Mesenchymal stem cell (in vitro differentiated cells and primary cell): ENCODE measurements at regions not wholly inside any gene's neighbourhood (a gene's known extent, or its start where the extent isn't known, plus 50 kb on each side); places are given as distances from the start of the nearest gene placed in this dataset.

ENCODE experiments used
- DNase-seq: peaks from one replicate; pipeline ENCODE4 v3.0.0-alpha.2; 2013
- H2AFZ ChIP-seq: one replicate; pipeline ENCODE4 v1.6.1; 2013; ENCODE audit warnings: low read depth, mild to moderate bottlenecking, control low read depth, inconsistent platforms, low read length, moderate library complexity
- H2AK5ac ChIP-seq: 2 replicates; pipeline ENCODE4 v1.6.1; 2013; ENCODE audit warnings: low read length, moderate library complexity, mild to moderate bottlenecking, inconsistent platforms; ENCODE audit not compliant: severe bottlenecking
- H2BK120ac ChIP-seq: one replicate; pipeline ENCODE4 v1.6.1; 2013; ENCODE audit warnings: low read depth, mild to moderate bottlenecking, inconsistent platforms, low read length, moderate library complexity
- H2BK12ac ChIP-seq, 2 experiments: one replicate each; pipeline ENCODE4 v1.6.1; 2013; ENCODE audit warnings: inconsistent platforms in 2 of 2, low read length in 2 of 2, mild to moderate bottlenecking in 2 of 2, moderate library complexity in 2 of 2, control low read depth in 1 of 2
- H2BK15ac ChIP-seq: one replicate; pipeline ENCODE4 v1.6.1; 2013; ENCODE audit warnings: mild to moderate bottlenecking, low read depth, inconsistent platforms; ENCODE audit not compliant: poor library complexity, severe bottlenecking
- H2BK5ac ChIP-seq: 2 replicates; pipeline ENCODE4 v1.6.1; 2013; ENCODE audit warnings: low read depth, mild to moderate bottlenecking, low read length, control low read depth, inconsistent platforms; ENCODE audit not compliant: poor library complexity, severe bottlenecking
- H3K14ac ChIP-seq, 2 experiments: one replicate each; pipeline ENCODE4 v1.6.1; 2013; ENCODE audit warnings: inconsistent platforms in 2 of 2, low read length in 2 of 2, control low read depth in 1 of 2, mild to moderate bottlenecking in 1 of 2, moderate library complexity in 1 of 2
- H3K18ac ChIP-seq, 2 experiments: one replicate each; pipeline ENCODE4 v1.6.1; 2013; ENCODE audit warnings: inconsistent platforms in 2 of 2, low read length in 2 of 2, control low read depth in 1 of 2, low read depth in 1 of 2, mild to moderate bottlenecking in 1 of 2
- H3K23ac ChIP-seq, 2 experiments: one replicate each; pipeline ENCODE4 v1.6.1; 2013; ENCODE audit warnings: inconsistent platforms in 2 of 2, low read length in 2 of 2, mild to moderate bottlenecking in 2 of 2, moderate library complexity in 2 of 2, control low read depth in 1 of 2
- H3K27ac ChIP-seq: 2 replicates; pipeline ENCODE4 v1.5.1; 2013; ENCODE audit warnings: mild to moderate bottlenecking, moderate library complexity, low read length, control low read depth, inconsistent platforms; ENCODE audit not compliant: poor library complexity, severe bottlenecking
- H3K27me3 ChIP-seq, 2 experiments: 2 replicates each; pipeline versions ENCODE4 v1.6.1 to v1.7.0; 2013; ENCODE audit warnings: low read length in 2 of 2, mild to moderate bottlenecking in 2 of 2, moderate library complexity in 2 of 2, control low read depth in 1 of 2, inconsistent platforms in 1 of 2; ENCODE audit not compliant: control insufficient read depth in 1 of 2, insufficient read depth in 1 of 2
- H3K36me3 ChIP-seq, 2 experiments: 2 replicates each; pipeline versions ENCODE4 v1.6.1 to v1.7.0; 2013; ENCODE audit warnings: low read length in 2 of 2, control low read depth in 1 of 2, inconsistent platforms in 1 of 2, low read depth in 1 of 2, mild to moderate bottlenecking in 1 of 2; ENCODE audit not compliant: insufficient read depth in 2 of 2, control insufficient read depth in 1 of 2
- H3K4ac ChIP-seq, 2 experiments: one replicate each; pipeline ENCODE4 v1.6.1; 2013; ENCODE audit warnings: inconsistent platforms in 2 of 2, low read length in 2 of 2, mild to moderate bottlenecking in 2 of 2, moderate library complexity in 2 of 2, control low read depth in 1 of 2, low read depth in 1 of 2
- H3K4me1 ChIP-seq: 2 replicates; pipeline ENCODE4 v1.6.1; 2013; ENCODE audit warnings: low read depth, low read length, control low read depth; ENCODE audit not compliant: control insufficient read depth, insufficient read depth
- H3K4me2 ChIP-seq: 2 replicates; pipeline ENCODE4 v1.6.1; 2013; ENCODE audit warnings: low read length, mild to moderate bottlenecking, inconsistent platforms; ENCODE audit not compliant: poor library complexity, severe bottlenecking
- H3K4me3 ChIP-seq, 2 experiments: 2 replicates each; pipeline versions ENCODE4 v1.5.1 to v1.7.0; 2013; ENCODE audit warnings: low read length in 2 of 2, mild to moderate bottlenecking in 2 of 2, control low read depth in 1 of 2, low read depth in 1 of 2; ENCODE audit not compliant: insufficient read depth in 1 of 2
- H3K79me1 ChIP-seq: replicated peaks from 2 replicates; pipeline ENCODE4 v1.6.1; 2013; ENCODE audit warnings: mild to moderate bottlenecking, control low read depth, low read length, inconsistent platforms; ENCODE audit not compliant: poor library complexity, severe bottlenecking
- H3K9ac ChIP-seq: 2 replicates; pipeline ENCODE4 v1.7.0; 2013; ENCODE audit warnings: mild to moderate bottlenecking, low read length, moderate library complexity
- H3K9me3 ChIP-seq: 2 replicates; pipeline ENCODE4 v1.7.0; 2013; ENCODE audit warnings: mild to moderate bottlenecking, low read length; ENCODE audit not compliant: control insufficient read depth
- H4K8ac ChIP-seq: one replicate; pipeline ENCODE4 v1.6.1; 2013; ENCODE audit warnings: inconsistent platforms, mild to moderate bottlenecking, low read length, moderate library complexity
- H4K91ac ChIP-seq: one replicate; pipeline ENCODE4 v1.6.1; 2013; ENCODE audit warnings: mild to moderate bottlenecking, low read length, inconsistent platforms
- WGBS: methylation state at CpG from one replicate; pipeline ENCODE4 v1.1.7; 2013; ENCODE audit warnings: mixed read lengths; 5-methylcytosine and 5-hydroxymethylcytosine counted together

DNA sequence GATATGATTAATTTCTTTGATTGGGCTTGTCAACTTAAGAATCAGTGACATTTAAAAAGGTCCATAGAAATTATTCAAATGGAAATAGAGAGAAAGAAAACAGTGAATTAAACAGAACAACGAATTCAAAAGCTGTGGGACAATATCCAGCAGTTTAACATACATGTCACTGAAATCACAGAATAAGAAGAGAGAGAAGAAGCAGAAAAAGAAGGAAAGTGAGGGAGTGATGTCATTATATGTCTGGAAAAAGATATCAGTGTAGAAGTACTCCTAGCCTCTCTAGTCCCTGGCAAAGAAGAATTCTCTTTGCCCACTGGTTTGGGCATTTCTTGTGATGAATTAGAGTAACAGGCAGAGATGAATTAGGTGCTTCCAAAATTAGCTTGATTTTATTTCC lies 109.2 kb upstream of the ABCA1 start:
- Histone ChIP-seq H3K79me1 (no peaks in the 10 kb centered on the region), H2BK120ac (no peak overlapping the region), H3K18ac (no peak overlapping the region), H3K9me3 (no peaks in the 10 kb centered on the region), H3K27me3 (no peaks in the 10 kb centered on the region), H4K91ac (no peak overlapping the region), H2BK12ac (no peak overlapping the region), H3K27ac (no peak overlapping the region), H2BK5ac (no peak overlapping the region), H2AK5ac (no peak overlapping the region), H3K23ac (no peak overlapping the region), H3K4me3 (no peak overlapping the region), H3K9ac (no peak overlapping the region), H3K4ac (no peak overlapping the region), H3K36me3 (no peaks in the 10 kb centered on the region), H3K14ac (no peak overlapping the region), H3K4me2 (no peak overlapping the region), H2AFZ (no peak overlapping the region), H3K4me1 (no peaks in the 10 kb centered on the region), H4K8ac (no peak overlapping the region), H2BK15ac (no peak overlapping the region)
- no peak for DNase-seq
- WGBS = no CpG with 5 or more reads among the region's 1 CpG

DNA sequence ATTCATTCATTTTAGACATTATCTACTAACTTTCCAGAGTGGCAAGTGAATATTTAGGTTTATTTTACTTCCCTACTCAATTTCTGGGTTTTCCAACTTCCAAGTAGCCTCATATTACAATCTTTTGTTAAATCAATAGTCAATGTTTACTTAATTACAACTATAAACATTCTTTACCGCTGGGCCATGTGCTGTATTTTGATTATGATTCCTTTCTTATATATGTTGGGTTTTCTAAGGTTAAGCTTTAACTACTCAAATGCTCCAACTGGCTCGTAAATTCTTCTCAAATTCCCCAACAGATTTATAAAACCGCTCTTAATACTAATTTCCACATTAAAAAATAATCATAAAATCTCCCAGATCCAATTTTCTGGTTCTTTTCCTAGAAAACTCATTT lies 110.1 kb upstream of the ABCA1 start:
- no peak overlapping the region for H2BK15ac ChIP-seq
- no peaks in the 10 kb centered on the region for H3K36me3 ChIP-seq
- no peak overlapping the region for H2AFZ ChIP-seq
- H4K91ac ChIP-seq = no peak overlapping the region
- no peak for DNase-seq
- H2BK120ac ChIP-seq = no peak overlapping the region
- H3K9me3 ChIP-seq = no peaks in the 10 kb centered on the region
- no peak overlapping the region for H3K4me2 ChIP-seq
- no peak overlapping the region for H2BK5ac ChIP-seq
- H3K4ac ChIP-seq = no peak overlapping the region
- no peak overlapping the region for H3K4me3 ChIP-seq
- H3K18ac ChIP-seq = no peak overlapping the region
- H3K14ac ChIP-seq = no peak overlapping the region
- H4K8ac ChIP-seq = no peak overlapping the region
- 93% methylated on average over 2 of the region's 3 CpGs for WGBS
- no peak overlapping the region for H2BK12ac ChIP-seq
- no peaks in the 10 kb centered on the region for H3K4me1 ChIP-seq
- H2AK5ac ChIP-seq = no peak overlapping the region
- H3K9ac ChIP-seq = no peak overlapping the region
- H3K23ac ChIP-seq = no peak overlapping the region
- H3K27me3 ChIP-seq = no peaks in the 10 kb centered on the region
- H3K79me1 ChIP-seq = no peaks in the 10 kb centered on the region
- peak overlapping the region; percentile 42 for H3K27ac ChIP-seq

DNA sequence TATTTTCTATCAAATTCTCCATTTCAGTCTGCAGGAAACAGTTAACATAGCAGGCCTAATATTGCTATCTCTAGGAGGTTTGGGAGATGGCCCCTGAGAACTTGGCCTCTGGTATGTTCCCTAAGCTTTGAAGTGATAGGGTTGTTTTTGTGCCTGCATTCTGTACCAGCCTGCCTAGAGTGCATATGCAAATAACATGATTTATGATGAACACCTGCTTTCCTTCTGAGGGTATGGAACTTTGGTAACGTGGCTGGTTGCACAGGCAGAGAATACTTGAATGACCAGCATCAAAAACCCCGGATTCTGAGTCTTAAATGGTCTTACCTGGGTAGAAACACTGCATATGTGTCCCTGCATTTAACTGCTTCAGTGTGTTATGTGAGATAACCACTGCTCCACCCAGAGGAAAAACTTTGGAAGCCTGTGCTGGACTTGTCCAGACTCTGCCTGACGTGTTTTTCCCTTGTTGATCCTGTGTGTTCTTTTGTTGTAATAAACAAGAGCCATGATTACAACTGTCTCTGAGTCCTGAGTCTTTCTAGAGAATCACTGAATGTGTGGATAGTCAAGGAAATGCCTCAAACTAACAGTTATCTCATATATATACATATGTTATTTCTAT lies 111.3 kb upstream of the ABCA1 start:
- no peak overlapping the region for H3K4me2 ChIP-seq
- 87% methylated on average over 3 of the region's 3 CpGs for WGBS
- H3K4me3 ChIP-seq = no peak overlapping the region
- no peak for DNase-seq
- H3K4ac ChIP-seq = no peak overlapping the region
- H3K9ac ChIP-seq = no peak overlapping the region
- H3K79me1 ChIP-seq = no peaks in the 10 kb centered on the region
- H2BK120ac ChIP-seq = no peak overlapping the region
- no peak overlapping the region for H3K14ac ChIP-seq
- no peaks in the 10 kb centered on the region for H3K4me1 ChIP-seq
- no peak overlapping the region for H2BK5ac ChIP-seq
- no peaks in the 10 kb centered on the region for H3K9me3 ChIP-seq
- H3K27ac ChIP-seq = no peak overlapping the region
- H4K91ac ChIP-seq = no peak overlapping the region
- no peak overlapping the region for H2BK15ac ChIP-seq
- H3K27me3 ChIP-seq = no peaks in the 10 kb centered on the region
- no peaks in the 10 kb centered on the region for H3K36me3 ChIP-seq
- H4K8ac ChIP-seq = no peak overlapping the region
- no peak overlapping the region for H3K23ac ChIP-seq
- H2AFZ ChIP-seq = no peak overlapping the region
- H2BK12ac ChIP-seq = no peak overlapping the region
- no peak overlapping the region for H2AK5ac ChIP-seq
- no peak overlapping the region for H3K18ac ChIP-seq

DNA sequence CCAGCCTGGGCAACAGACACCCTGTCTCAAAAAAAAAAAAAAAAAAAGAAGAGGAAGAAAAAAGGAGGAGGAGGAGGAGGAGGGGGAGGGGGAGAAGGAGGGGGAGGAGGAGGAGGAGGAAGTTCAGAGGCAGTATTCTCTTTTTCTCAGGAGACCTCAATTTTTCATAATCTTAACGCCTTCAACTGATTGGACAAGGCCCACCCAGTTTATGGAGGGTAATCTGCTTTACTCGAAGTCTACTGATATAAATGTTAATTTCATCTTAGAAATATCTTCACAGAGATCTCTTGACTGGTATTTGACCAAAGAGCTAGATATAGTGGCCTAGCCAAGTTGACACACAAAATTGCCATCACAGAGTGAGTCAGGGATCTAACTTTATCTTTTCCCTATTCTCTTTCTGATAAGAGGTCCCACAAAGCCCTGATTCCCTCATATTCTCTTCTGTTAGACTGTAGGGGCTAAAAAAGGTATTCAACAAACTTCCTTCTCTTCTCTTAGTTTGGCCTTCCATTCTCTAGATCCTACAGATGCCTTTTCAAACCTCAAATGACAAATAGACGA lies 115.5 kb upstream of the ABCA1 start:
- no peak overlapping the region for H2BK15ac ChIP-seq
- H3K4ac ChIP-seq = no peak overlapping the region
- no peaks in the 10 kb centered on the region for H3K36me3 ChIP-seq
- no peak overlapping the region for H3K14ac ChIP-seq
- DNase-seq = no peak
- no peak overlapping the region for H2BK120ac ChIP-seq
- no peak overlapping the region for H3K23ac ChIP-seq
- no peak overlapping the region for H3K9ac ChIP-seq
- no peak overlapping the region for H2AFZ ChIP-seq
- H3K18ac ChIP-seq = no peak overlapping the region
- 86% methylated on average over 1 of the region's 3 CpGs for WGBS
- H3K27ac ChIP-seq = no peak overlapping the region
- no peak overlapping the region for H2BK12ac ChIP-seq
- no peak overlapping the region for H3K4me2 ChIP-seq
- H3K4me1 ChIP-seq = no peaks in the 10 kb centered on the region
- no peak overlapping the region for H4K91ac ChIP-seq
- no peaks in the 10 kb centered on the region for H3K79me1 ChIP-seq
- H3K9me3 ChIP-seq = no peaks in the 10 kb centered on the region
- no peak overlapping the region for H4K8ac ChIP-seq
- no peaks in the 10 kb centered on the region for H3K27me3 ChIP-seq
- H3K4me3 ChIP-seq = no peak overlapping the region
- H2AK5ac ChIP-seq = no peak overlapping the region
- H2BK5ac ChIP-seq = no peak overlapping the region
